Keratinocyte (primary cell): ENCODE measurements at regions not wholly inside any gene's neighbourhood (a gene's known extent, or its start where the extent isn't known, plus 50 kb on each side); places are given as distances from the start of the nearest gene placed in this dataset.

ENCODE experiments used
- DNase-seq: peaks from one replicate; pipeline ENCODE4 v3.0.0-alpha.2; 2011; ENCODE audit warnings: low read depth, missing footprints, low spot score
- FAIRE-seq: peaks from 2 replicates; lab custom pipeline; 2011; peaks lifted over from hg19 to GRCh38; lab: Jason Lieb, UNC
- H2AFZ ChIP-seq: 2 replicates; pipeline ENCODE4 v1.6.0; 2012; ENCODE audit warnings: low read length, control low read depth, inconsistent platforms; ENCODE audit not compliant: control insufficient read depth
- H3K27ac ChIP-seq: 2 replicates; pipeline ENCODE4 v1.5.1; 2011; ENCODE audit warnings: low read length; ENCODE audit not compliant: control insufficient read depth, insufficient read depth
- H3K27me3 ChIP-seq: 3 replicates; pipeline ENCODE4 v1.6.0; 2011; ENCODE audit warnings: low read length; ENCODE audit not compliant: control insufficient read depth, insufficient read depth; ENCODE audit errors: extremely low read depth
- H3K36me3 ChIP-seq, 2 experiments: 2 replicates in 1 of 2; 3 replicates in 1 of 2; pipeline ENCODE4 v1.5.1; 2011; ENCODE audit warnings: low read length in 2 of 2, mild to moderate bottlenecking in 1 of 2; ENCODE audit not compliant: control insufficient read depth in 2 of 2, insufficient read depth in 2 of 2; ENCODE audit errors: extremely low read depth in 1 of 2
- H3K4me1 ChIP-seq: 3 replicates; pipeline ENCODE4 v1.5.1; 2011; ENCODE audit warnings: low read length; ENCODE audit not compliant: control insufficient read depth, insufficient read depth; ENCODE audit errors: extremely low read depth
- H3K4me2 ChIP-seq: 3 replicates; pipeline ENCODE4 v1.6.0; 2011; ENCODE audit warnings: low read depth, low read length; ENCODE audit not compliant: control insufficient read depth, insufficient read depth; ENCODE audit errors: extremely low read depth
- H3K4me3 ChIP-seq, 3 experiments: fragments of 200-600 bp in 1 of 3; sonication (generic) in 1 of 3; 2 replicates in 2 of 3; 3 replicates in 1 of 3; pipeline ENCODE4 v1.5.1; 2011 to 2016; ENCODE audit warnings: low read length in 3 of 3, mild to moderate bottlenecking in 3 of 3, control low read depth in 2 of 3, inconsistent platforms in 1 of 3, low read depth in 1 of 3, mixed read lengths in 1 of 3, mixed run types in 1 of 3, moderate library complexity in 1 of 3; ENCODE audit not compliant: control insufficient read depth in 2 of 3, insufficient read depth in 2 of 3; ENCODE audit errors: extremely low read depth in 1 of 3
- H3K79me2 ChIP-seq: 2 replicates; pipeline ENCODE4 v1.6.0; 2012; ENCODE audit warnings: low read length; ENCODE audit not compliant: control insufficient read depth, insufficient read depth
- H3K9ac ChIP-seq: 3 replicates; pipeline ENCODE4 v1.6.0; 2011; ENCODE audit warnings: low read length; ENCODE audit not compliant: control insufficient read depth, insufficient read depth; ENCODE audit errors: extremely low read depth
- H3K9me1 ChIP-seq: 3 replicates; pipeline ENCODE4 v1.6.0; 2011; ENCODE audit warnings: low read length; ENCODE audit not compliant: control insufficient read depth, insufficient read depth; ENCODE audit errors: extremely low read depth
- H3K9me3 ChIP-seq: 2 replicates; pipeline ENCODE4 v1.5.1; 2012; ENCODE audit warnings: low read depth, low read length; ENCODE audit not compliant: control insufficient read depth
- H4K20me1 ChIP-seq: 3 replicates; pipeline ENCODE4 v1.6.0; 2011; ENCODE audit warnings: low read length; ENCODE audit not compliant: control insufficient read depth, insufficient read depth; ENCODE audit errors: extremely low read depth
- CTCF ChIP-seq, 3 experiments: IDR thresholded peaks in 1 of 3; conservative IDR thresholded peaks in 1 of 3; optimal IDR thresholded peaks in 1 of 3; 2 replicates in 2 of 3; 3 replicates in 1 of 3; pipeline versions ENCODE3 to v1.5.1; 2011; ENCODE audit warnings: low read length in 3 of 3, mild to moderate bottlenecking in 3 of 3, moderate library complexity in 2 of 3, control low read depth in 1 of 3, inconsistent platforms in 1 of 3; ENCODE audit not compliant: insufficient read depth in 2 of 3; ENCODE audit errors: extremely low read depth in 1 of 3
- EZH2 ChIP-seq: IDR thresholded peaks from one replicate; pipeline ENCODE4 v1.6.1; 2012; ENCODE audit warnings: inconsistent platforms, mild to moderate bottlenecking, low read length, moderate library complexity
- dilution Hi-C: fragments of 300-500 bp; cut with MboI; formaldehyde crosslinking; loops from one replicate; pipeline ENCODE4 v1.7.0; 2020; ENCODE audit warnings: low sequenced_read_pairs; ENCODE audit not compliant: extremely low pct_ligation_motif_present

- Histone ChIP-seq H3K4me1 (no peaks in the 10 kb centered on the region), H2AFZ (no peak overlapping the region), H3K9ac (no peak overlapping the region), H3K79me2 (no peaks in the 10 kb centered on the region), H3K36me3 (no peaks in the 10 kb centered on the region), H3K27me3 (no peaks in the 10 kb centered on the region), H3K4me2 (no peak overlapping the region), H3K9me3 (no peaks in the 10 kb centered on the region), H3K27ac (no peak overlapping the region), H3K9me1 (no peaks in the 10 kb centered on the region), H4K20me1 (no peaks in the 10 kb centered on the region), H3K4me3 (no peak overlapping the region)
- no peak for TF ChIP-seq EZH2
- no peak for TF ChIP-seq CTCF (optimal IDR thresholded peaks at IDR 0.05 in 1 of 3, IDR thresholded peaks at IDR 0.05 in 1 of 3, conservative IDR thresholded peaks at IDR 0.05 in 1 of 3; ENCODE audit: extremely low read depth in 1 of 3, insufficient read depth in 2 of 3, low read length in 3 of 3)
- dilution Hi-C loops, result no loop called here
- DNase-seq (no peak), FAIRE-seq (no peak)
Measured at GRCh38 chr5:2185646-2186471, 303.1 kb upstream of the IRX4 start.

GRCh38 chr5:2184563-2185540 lies 302.1 kb upstream of the IRX4 start:
- no peak overlapping the region for H3K27ac ChIP-seq

More at GRCh38 chr5:2184563-2185540, 302.1 kb upstream of the IRX4 start:
- dilution Hi-C loops, result no loop called here
- H4K20me1 ChIP-seq, result no peaks in the 10 kb centered on the region
- H3K4me3 ChIP-seq, result no peak overlapping the region
- H3K79me2 ChIP-seq, result no peaks in the 10 kb centered on the region
- no peak overlapping the region for H2AFZ ChIP-seq
- no peaks in the 10 kb centered on the region for H3K9me1 ChIP-seq
- no peaks in the 10 kb centered on the region for H3K36me3 ChIP-seq
- TF ChIP-seq EZH2 (no peak), CTCF (optimal IDR thresholded peaks at IDR 0.05 in 1 of 3, IDR thresholded peaks at IDR 0.05 in 1 of 3, conservative IDR thresholded peaks at IDR 0.05 in 1 of 3; ENCODE audit: extremely low read depth in 1 of 3, insufficient read depth in 2 of 3, low read length in 3 of 3) (no peak)
- H3K9me3 ChIP-seq, result no peaks in the 10 kb centered on the region
- no peak for FAIRE-seq
- no peaks in the 10 kb centered on the region for H3K27me3 ChIP-seq
- DNase-seq, result no peak
- no peak overlapping the region for H3K4me2 ChIP-seq
- H3K4me1 ChIP-seq, result no peaks in the 10 kb centered on the region
- H3K9ac ChIP-seq, result no peak overlapping the region
